GM12878 (cell line): ENCODE measurements at regions not wholly inside any gene's neighbourhood (a gene's known extent, or its start where the extent isn't known, plus 50 kb on each side); places are given as distances from the start of the nearest gene placed in this dataset.

ENCODE experiments used
- CBX5 ChIP-seq: sonication (generic); IDR thresholded peaks from 2 replicates; pipeline ENCODE4 v1.6.1; 2016; ENCODE audit warnings: low read depth, moderate library complexity, mild to moderate bottlenecking, inconsistent platforms
- CHD2 ChIP-seq: IDR thresholded peaks from 2 replicates; pipeline ENCODE4 v1.6.1; 2011; ENCODE audit warnings: low read depth, low read length, improper control_type of control experiment, borderline replicate concordance
- EP300 ChIP-seq, 2 experiments: fragments of 150-350 bp in 1 of 2; IDR thresholded peaks; 2 replicates each; pipeline ENCODE4 v1.6.1; 2011 to 2012; ENCODE audit warnings: low read depth in 2 of 2, low read length in 2 of 2, borderline replicate concordance in 1 of 2, improper control_type of control experiment in 1 of 2, inconsistent platforms in 1 of 2; ENCODE audit not compliant: control insufficient read depth in 1 of 2
- FOXK2 ChIP-seq: fragments of 450-650 bp; IDR thresholded peaks from 2 replicates; pipeline ENCODE4 v1.6.1; 2017; ENCODE audit warnings: mild to moderate bottlenecking, moderate library complexity
- GABPA ChIP-seq: IDR thresholded peaks from 2 replicates; pipeline ENCODE4 v1.6.1; 2014; ENCODE audit warnings: antibody characterized with exemption, low read depth, mild to moderate bottlenecking, inconsistent platforms
- SP1 ChIP-seq: IDR thresholded peaks from one replicate; pipeline ENCODE4 v1.6.1; 2011; ENCODE audit warnings: low read depth, low read length
- ZNF207 ChIP-seq: fragments of 450-650 bp; IDR thresholded peaks from 2 replicates; pipeline ENCODE4 v1.6.1; 2014; ENCODE audit warnings: antibody characterized with exemption, mild to moderate bottlenecking, borderline replicate concordance
- ZSCAN29 ChIP-seq: fragments of 450-650 bp; IDR thresholded peaks from 2 replicates; pipeline ENCODE4 v1.6.1; 2017; ENCODE audit warnings: mild to moderate bottlenecking, moderate library complexity
- TF ChIP-seq, protein P1 (sequence below), 3 experiments: IDR thresholded peaks in 2 of 3; conservative IDR thresholded peaks in 1 of 3; 2 replicates each; pipeline ENCODE4 v1.5.1; 2011; ENCODE audit warnings: low read depth in 3 of 3, low read length in 3 of 3, mild to moderate bottlenecking in 3 of 3, control low read depth in 2 of 3, moderate library complexity in 2 of 3, inconsistent platforms in 1 of 3, mixed read lengths in 1 of 3; ENCODE audit not compliant: control insufficient read depth in 2 of 3, insufficient read depth in 1 of 3; ENCODE audit errors: extremely low read depth in 1 of 3

DNA sequence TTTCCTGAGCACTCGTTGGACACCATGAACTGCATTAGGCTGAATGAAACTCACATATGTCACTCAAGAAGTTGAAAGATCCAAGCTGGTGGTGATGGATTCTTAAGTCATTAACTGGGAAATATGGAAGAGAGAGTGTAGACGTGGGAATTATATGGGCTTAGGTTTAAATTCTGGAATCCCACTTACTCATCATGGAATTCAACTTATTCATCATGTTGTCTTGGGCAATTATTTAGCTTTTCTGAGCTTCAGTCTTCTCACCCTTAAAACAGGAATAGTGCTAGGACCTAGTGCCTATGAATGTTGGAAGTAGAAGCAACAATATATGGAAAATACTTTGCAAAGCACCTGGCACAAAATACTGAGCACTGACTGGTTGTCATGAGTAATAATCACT, 292.4 kb upstream of the TBX3 start:
- TF ChIP-seq, protein P1, sequence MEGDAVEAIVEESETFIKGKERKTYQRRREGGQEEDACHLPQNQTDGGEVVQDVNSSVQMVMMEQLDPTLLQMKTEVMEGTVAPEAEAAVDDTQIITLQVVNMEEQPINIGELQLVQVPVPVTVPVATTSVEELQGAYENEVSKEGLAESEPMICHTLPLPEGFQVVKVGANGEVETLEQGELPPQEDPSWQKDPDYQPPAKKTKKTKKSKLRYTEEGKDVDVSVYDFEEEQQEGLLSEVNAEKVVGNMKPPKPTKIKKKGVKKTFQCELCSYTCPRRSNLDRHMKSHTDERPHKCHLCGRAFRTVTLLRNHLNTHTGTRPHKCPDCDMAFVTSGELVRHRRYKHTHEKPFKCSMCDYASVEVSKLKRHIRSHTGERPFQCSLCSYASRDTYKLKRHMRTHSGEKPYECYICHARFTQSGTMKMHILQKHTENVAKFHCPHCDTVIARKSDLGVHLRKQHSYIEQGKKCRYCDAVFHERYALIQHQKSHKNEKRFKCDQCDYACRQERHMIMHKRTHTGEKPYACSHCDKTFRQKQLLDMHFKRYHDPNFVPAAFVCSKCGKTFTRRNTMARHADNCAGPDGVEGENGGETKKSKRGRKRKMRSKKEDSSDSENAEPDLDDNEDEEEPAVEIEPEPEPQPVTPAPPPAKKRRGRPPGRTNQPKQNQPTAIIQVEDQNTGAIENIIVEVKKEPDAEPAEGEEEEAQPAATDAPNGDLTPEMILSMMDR (IDR thresholded peaks at IDR 0.05 in 2 of 3, conservative IDR thresholded peaks at IDR 0.05 in 1 of 3; ENCODE audit: control insufficient read depth in 2 of 3, extremely low read depth in 1 of 3, insufficient read depth in 1 of 3, low read depth in 3 of 3, low read length in 3 of 3), result no peak
- TF ChIP-seq ZSCAN29 (no peak), CBX5 (no peak), ZNF207 (no peak), CHD2 (no peak), FOXK2 (no peak), EP300 (IDR thresholded peaks at IDR 0.05; ENCODE audit: borderline replicate concordance in 1 of 2, control insufficient read depth in 1 of 2, low read depth in 2 of 2, low read length in 2 of 2) (no peak), SP1 (no peak), GABPA (no peak)
